ENCODE measurements at regions not wholly inside any gene's neighbourhood (a gene's known extent, or its start where the extent isn't known, plus 50 kb on each side); places are given as distances from the start of the nearest gene placed in this dataset.

DNA sequence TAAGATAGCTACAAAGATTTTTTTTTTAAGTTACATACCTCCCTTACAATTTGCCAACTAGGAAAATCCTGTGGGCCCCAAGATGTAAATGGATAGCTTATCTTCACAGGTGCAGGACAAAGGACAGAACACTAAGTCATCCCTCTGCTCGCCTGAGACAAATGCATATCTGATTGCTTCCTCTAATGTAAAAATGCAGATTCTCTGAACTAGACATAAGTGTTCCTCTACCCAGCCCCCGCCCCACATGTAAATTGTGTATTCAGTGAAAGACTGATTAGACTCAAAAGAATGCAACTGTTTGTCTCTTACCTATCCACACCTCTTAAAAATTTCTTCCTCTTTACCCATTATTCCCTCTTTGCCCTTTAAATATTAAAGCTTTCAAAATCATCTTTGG is 96.5 kb downstream of the CYP26B1 start:
- TF ChIP-seq, protein P1, sequence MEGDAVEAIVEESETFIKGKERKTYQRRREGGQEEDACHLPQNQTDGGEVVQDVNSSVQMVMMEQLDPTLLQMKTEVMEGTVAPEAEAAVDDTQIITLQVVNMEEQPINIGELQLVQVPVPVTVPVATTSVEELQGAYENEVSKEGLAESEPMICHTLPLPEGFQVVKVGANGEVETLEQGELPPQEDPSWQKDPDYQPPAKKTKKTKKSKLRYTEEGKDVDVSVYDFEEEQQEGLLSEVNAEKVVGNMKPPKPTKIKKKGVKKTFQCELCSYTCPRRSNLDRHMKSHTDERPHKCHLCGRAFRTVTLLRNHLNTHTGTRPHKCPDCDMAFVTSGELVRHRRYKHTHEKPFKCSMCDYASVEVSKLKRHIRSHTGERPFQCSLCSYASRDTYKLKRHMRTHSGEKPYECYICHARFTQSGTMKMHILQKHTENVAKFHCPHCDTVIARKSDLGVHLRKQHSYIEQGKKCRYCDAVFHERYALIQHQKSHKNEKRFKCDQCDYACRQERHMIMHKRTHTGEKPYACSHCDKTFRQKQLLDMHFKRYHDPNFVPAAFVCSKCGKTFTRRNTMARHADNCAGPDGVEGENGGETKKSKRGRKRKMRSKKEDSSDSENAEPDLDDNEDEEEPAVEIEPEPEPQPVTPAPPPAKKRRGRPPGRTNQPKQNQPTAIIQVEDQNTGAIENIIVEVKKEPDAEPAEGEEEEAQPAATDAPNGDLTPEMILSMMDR (IDR thresholded peaks at IDR 0.05; ENCODE audit: insufficient read depth, low read length): no peak
- no peak for TF ChIP-seq POLR2AphosphoS5 (IDR thresholded peaks at IDR 0.05; ENCODE audit: low read depth)

All from HL-60 (cell line).